Ovary (tissue), 7 donors: ENCODE measurements at regions not wholly inside any gene's neighbourhood (a gene's known extent, or its start where the extent isn't known, plus 50 kb on each side); places are given as distances from the start of the nearest gene placed in this dataset.

ENCODE experiments used
- DNase-seq, 5 donors: peaks; one replicate each; pipeline ENCODE4 v3.0.0-alpha.2; 2019 to 2020
- H3K27ac ChIP-seq, 2 donors: fragments of 200-600 bp; one replicate each; pipeline versions ENCODE4 v1.5.1 to v1.8.0; 2019 to 2022
- H3K27me3 ChIP-seq: fragments of 200-600 bp; one replicate; pipeline ENCODE4 v1.8.0; 2022
- H3K36me3 ChIP-seq: fragments of 200-600 bp; sonication (generic); one replicate; pipeline ENCODE4 v1.5.1; 2019
- H3K4me1 ChIP-seq: one replicate; pipeline ENCODE4 v1.8.1; 2013; ENCODE audit warnings: mild to moderate bottlenecking, moderate library complexity; ENCODE audit not compliant: insufficient read depth
- H3K4me3 ChIP-seq: fragments of 200-600 bp; sonication (generic); one replicate; pipeline ENCODE4 v1.5.1; 2017
- H3K9me3 ChIP-seq, 2 donors: fragments of 200-600 bp in 1 of 2; sonication (generic) in 1 of 2; one replicate each; pipeline versions ENCODE4 v1.5.1 to v1.8.1; 2013 to 2019; ENCODE audit warnings: mild to moderate bottlenecking in 1 of 2, moderate library complexity in 1 of 2
- EP300 ChIP-seq: sonication (generic); formaldehyde crosslinking; IDR thresholded peaks from one replicate; pipeline ENCODE4 v1.6.1; 2017; ENCODE audit warnings: antibody characterized with exemption
- POLR2A ChIP-seq: fragments of 450-650 bp; IDR thresholded peaks from one replicate; pipeline ENCODE4 v1.6.1; 2017; ENCODE audit warnings: antibody characterized with exemption, mild to moderate bottlenecking, moderate library complexity
- WGBS, 3 donors: extraction: QIAGEN DNeasy Blood & Tissue Kit in 1 of 3; methylation state at CpG; one replicate each; pipeline versions ENCODE4 v1.1.5 to v1.1.7; 2013 to 2017; 5-methylcytosine and 5-hydroxymethylcytosine counted together
- intact Hi-C, 4 donors: fragments of 100-400 bp; cut with DNase I; formaldehyde crosslinking; loops; one replicate each; pipeline versions ENCODE4 v1.11.0 to v1.15.1; 2022 to 2023
- TF ChIP-seq, protein P1 (sequence below), 3 donors: fragments of 450-650 bp in 2 of 3; fragments of 200-600 bp in 1 of 3; IDR thresholded peaks; one replicate each; pipeline versions ENCODE4 v1.5.1 to v1.8.0; 2016 to 2022; ENCODE audit warnings: antibody characterized with exemption in 3 of 3, mild to moderate bottlenecking in 1 of 3
- donor health status: DM: no; HTN: no; CAD: no; lungs with moderate emphysema.
- donor health status: DM: no; HTN: no; CAD: no.
- donor health status: Bipolar disorder and iron deficiency.
- donor health status: DM: no; HTN: no; CAD: no.
- donor health status: DM: yes; HTN: yes; CAD: no.

- Histone ChIP-seq H3K4me1 (no peaks in the 10 kb centered on the region), H3K27me3 (no peaks in the 10 kb centered on the region), H3K27ac (no peak overlapping the region), H3K9me3 (no peaks in the 10 kb centered on the region), H3K4me3 (no peak overlapping the region), H3K36me3 (no peaks in the 10 kb centered on the region)
- intact Hi-C loops = no loop called here
- no peak for DNase-seq
- TF ChIP-seq, protein P1, sequence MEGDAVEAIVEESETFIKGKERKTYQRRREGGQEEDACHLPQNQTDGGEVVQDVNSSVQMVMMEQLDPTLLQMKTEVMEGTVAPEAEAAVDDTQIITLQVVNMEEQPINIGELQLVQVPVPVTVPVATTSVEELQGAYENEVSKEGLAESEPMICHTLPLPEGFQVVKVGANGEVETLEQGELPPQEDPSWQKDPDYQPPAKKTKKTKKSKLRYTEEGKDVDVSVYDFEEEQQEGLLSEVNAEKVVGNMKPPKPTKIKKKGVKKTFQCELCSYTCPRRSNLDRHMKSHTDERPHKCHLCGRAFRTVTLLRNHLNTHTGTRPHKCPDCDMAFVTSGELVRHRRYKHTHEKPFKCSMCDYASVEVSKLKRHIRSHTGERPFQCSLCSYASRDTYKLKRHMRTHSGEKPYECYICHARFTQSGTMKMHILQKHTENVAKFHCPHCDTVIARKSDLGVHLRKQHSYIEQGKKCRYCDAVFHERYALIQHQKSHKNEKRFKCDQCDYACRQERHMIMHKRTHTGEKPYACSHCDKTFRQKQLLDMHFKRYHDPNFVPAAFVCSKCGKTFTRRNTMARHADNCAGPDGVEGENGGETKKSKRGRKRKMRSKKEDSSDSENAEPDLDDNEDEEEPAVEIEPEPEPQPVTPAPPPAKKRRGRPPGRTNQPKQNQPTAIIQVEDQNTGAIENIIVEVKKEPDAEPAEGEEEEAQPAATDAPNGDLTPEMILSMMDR (IDR thresholded peaks at IDR 0.05) = no peak
- no peak for TF ChIP-seq POLR2A
- no peak for TF ChIP-seq EP300
- WGBS, 3 donors = 47 to 98% (median 84%) methylated on average over 1 of the region's 1 CpG
Observed at GRCh38 chr3:116974702-116975101, 265.1 kb downstream of the TUSC7 start.

DNA sequence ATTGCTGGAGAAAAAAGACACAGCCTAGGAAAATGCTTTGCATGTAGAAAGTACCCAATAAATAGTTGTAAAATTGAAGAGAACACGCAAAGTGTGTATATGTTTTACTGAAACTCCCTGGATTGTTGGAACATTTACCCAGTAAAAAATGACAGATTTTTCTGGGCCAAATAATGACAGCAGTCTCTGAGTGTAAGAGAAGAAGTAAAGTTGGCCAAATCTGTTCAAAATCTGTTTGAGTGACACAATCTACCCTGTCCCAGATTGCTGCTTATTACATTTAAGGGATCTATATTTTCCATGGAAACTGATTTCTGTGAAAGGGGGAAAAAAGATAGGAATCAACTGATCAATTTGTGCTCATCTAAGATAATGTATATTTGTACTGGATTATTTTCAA lies 267.9 kb downstream of the TUSC7 start:
- no peaks in the 10 kb centered on the region for H3K27me3 ChIP-seq
- no peaks in the 10 kb centered on the region for H3K9me3 ChIP-seq
- TF ChIP-seq EP300 (no peak), POLR2A (no peak)
- TF ChIP-seq, protein P1 (IDR thresholded peaks at IDR 0.05) = no peak
- H3K27ac ChIP-seq = no peak overlapping the region
- 95 to 98% (median 96%) methylated on average over 1 of the region's 1 CpG for WGBS, 3 donors
- H3K4me1 ChIP-seq = no peaks in the 10 kb centered on the region
- intact Hi-C loops = no loop called here
- no peaks in the 10 kb centered on the region for H3K36me3 ChIP-seq
- DNase-seq = no peak
- no peak overlapping the region for H3K4me3 ChIP-seq

DNA sequence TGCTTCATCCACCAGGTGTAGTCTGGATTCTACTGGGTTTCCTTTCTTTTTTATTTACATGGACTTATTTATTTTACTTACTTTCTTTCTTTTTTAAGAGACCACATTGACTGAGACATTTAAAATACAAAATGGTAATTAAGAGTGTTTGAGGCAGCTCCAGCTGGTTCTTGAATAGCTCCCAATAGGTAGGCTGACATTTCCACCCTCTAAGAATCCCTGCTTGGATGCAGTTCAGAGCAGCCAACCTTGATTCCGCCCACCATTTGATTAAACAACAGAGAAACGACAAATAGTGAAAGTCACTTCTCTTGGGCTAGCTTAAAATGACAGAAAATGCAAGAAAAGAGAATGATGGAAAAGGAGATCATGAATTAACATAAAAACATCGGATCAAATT lies 270.5 kb downstream of the TUSC7 start:
- no peak for TF ChIP-seq POLR2A
- TF ChIP-seq EP300 = no peak
- TF ChIP-seq, protein P1 (IDR thresholded peaks at IDR 0.05) = no peak
- no peak overlapping the region for H3K27ac ChIP-seq
- H3K4me1 ChIP-seq = no peaks in the 10 kb centered on the region
- no peaks in the 10 kb centered on the region for H3K27me3 ChIP-seq
- H3K9me3 ChIP-seq = no peaks in the 10 kb centered on the region
- DNase-seq = no peak
- intact Hi-C loops = no loop called here
- WGBS, 3 donors = 53 to 72% (median 56%) methylated on average over 3 of the region's 3 CpGs
- H3K36me3 ChIP-seq = no peaks in the 10 kb centered on the region
- H3K4me3 ChIP-seq = no peak overlapping the region

DNA sequence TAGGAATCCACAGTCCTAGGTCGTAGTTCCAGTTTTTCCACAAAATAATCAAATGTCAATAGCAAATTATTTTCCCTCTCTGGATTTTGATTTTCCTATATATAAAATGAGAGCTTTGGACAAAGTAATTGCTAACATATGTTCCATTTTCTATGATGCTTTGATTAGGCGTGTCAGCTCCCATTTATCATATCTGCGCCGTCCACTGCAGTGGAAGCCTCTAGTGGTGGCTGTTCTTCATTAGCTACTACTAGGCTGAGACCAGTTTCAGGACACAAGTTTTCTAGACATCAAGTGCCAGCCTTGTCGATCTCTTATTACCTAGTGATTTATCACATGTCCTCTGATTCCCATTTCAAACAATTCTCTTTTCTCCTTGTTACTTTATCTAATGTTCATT lies 271.5 kb downstream of the TUSC7 start:
- no peak for DNase-seq

More for the DNA sequence above, 271.5 kb downstream of the TUSC7 start:
- H3K27ac ChIP-seq = no peak overlapping the region
- no peaks in the 10 kb centered on the region for H3K9me3 ChIP-seq
- 85 to 95% (median 92%) methylated on average over 5 of the region's 5 CpGs for WGBS, 3 donors
- no peaks in the 10 kb centered on the region for H3K4me1 ChIP-seq
- no peaks in the 10 kb centered on the region for H3K27me3 ChIP-seq
- TF ChIP-seq, protein P1 (IDR thresholded peaks at IDR 0.05) = no peak
- TF ChIP-seq POLR2A (no peak), EP300 (no peak)
- H3K4me3 ChIP-seq = no peak overlapping the region
- no peaks in the 10 kb centered on the region for H3K36me3 ChIP-seq
- intact Hi-C loops = no loop called here
